ENCODE measurements at regions not wholly inside any gene's neighbourhood (a gene's known extent, or its start where the extent isn't known, plus 50 kb on each side); places are given as distances from the start of the nearest gene placed in this dataset.

GRCh38 chr20:62571669-62572344 lies 70.5 kb upstream of the SLCO4A1 start:
- H3K9me1 ChIP-seq (ENCODE audit: insufficient read depth, low read length), result no peaks in the 10 kb centered on the region
- H2BK20ac ChIP-seq (ENCODE audit: low read depth, low read length), result no peak overlapping the region
- H4K5ac ChIP-seq (ENCODE audit: low read depth, low read length), result no peak overlapping the region
- in situ Hi-C loops (cut with MboI; ENCODE audit: low sequenced_read_pairs) (no loop called here), dilution Hi-C loops (cut with HindIII; ENCODE audit: low sequenced_read_pairs, unreplicated experiment) (no loop called here), intact Hi-C loops (cut with micrococcal nuclease) (no loop called here)
- no peak overlapping the region for H2AK5ac ChIP-seq (ENCODE audit: low read depth, low read length)
- H3K4me2 ChIP-seq (ENCODE audit: low read depth, low read length), result no peak overlapping the region
- no peak overlapping the region for H2BK5ac ChIP-seq (ENCODE audit: low read depth, low read length, poor library complexity, severe bottlenecking)
- 0 out of 2 replicates have a peak, but pooled peaks cover 6% of the 10 kb centered on the region for H4K20me1 ChIP-seq (ENCODE audit: insufficient read depth, low read length)
- H3K4me1 ChIP-seq (ENCODE audit: control insufficient read depth, insufficient read depth, low read length), result no peaks in the 10 kb centered on the region
- H3K4ac ChIP-seq (ENCODE audit: low read depth, low read length), result no peak overlapping the region
- no TSS peak for BruUV-seq (replicated peaks)
- peaks cover 38% of the 10 kb centered on the region for H3K27me3 ChIP-seq (ENCODE audit: control insufficient read depth, insufficient read depth, low read length)
- H4K8ac ChIP-seq (ENCODE audit: low read depth in 2 of 2, low read length in 2 of 2), result no peak overlapping the region
- no peak overlapping the region for H3K27ac ChIP-seq (ENCODE audit: insufficient read depth, low read length)
- H3K18ac ChIP-seq (ENCODE audit: low read depth, low read length), result no peak overlapping the region
- no peak overlapping the region for H2BK15ac ChIP-seq (ENCODE audit: low read depth, low read length)
- no peak overlapping the region for H2AFZ ChIP-seq (replicated peaks; ENCODE audit: low read length, poor library complexity)
- no peak overlapping the region for H3K14ac ChIP-seq (replicated peaks; ENCODE audit: low read depth, low read length)
- no peak overlapping the region for H3K23ac ChIP-seq (ENCODE audit: low read depth, low read length)
- H3K9ac ChIP-seq (ENCODE audit: low read depth, low read length), result no peak overlapping the region
- H3K36me3 ChIP-seq (ENCODE audit: control insufficient read depth, insufficient read depth, low read length), result no peaks in the 10 kb centered on the region
- no peak overlapping the region for H3K4me3 ChIP-seq (ENCODE audit: insufficient read depth, low read depth, low read length)
- H2BK120ac ChIP-seq (ENCODE audit: low read depth, low read length), result no peak overlapping the region
- no peak overlapping the region for H2AK9ac ChIP-seq (replicated peaks; ENCODE audit: low read depth, low read length, poor library complexity)
- CTCF ChIA-PET, result interaction anchor here (0.6 kb wide), 1 partner anchor 11 kb away, joined by 7 read pairs; no protein-coding TSS in a partner anchor
- no peak overlapping the region for H3K56ac ChIP-seq (ENCODE audit: extremely low read depth, insufficient read depth, low read length)
- H3K79me1 ChIP-seq (ENCODE audit: low read depth in 1 of 2, low read length in 2 of 2), result no peaks in the 10 kb centered on the region
- 69% methylated on average over 4 of the region's 9 CpGs; no CpG with 5 or more reads in 1 of the 2 experiments for WGBS, 2 experiments (ENCODE audit: extremely low coverage in 2 of 2, insufficient read length in 1 of 2)
- POLR2A ChIA-PET (ENCODE audit: unreplicated experiment), result interaction anchor here (0.6 kb wide), 1 partner anchor 203 kb away, joined by 7 read pairs; no protein-coding TSS in a partner anchor
- H4K91ac ChIP-seq (ENCODE audit: insufficient read depth, low read depth, low read length), result no peak overlapping the region
- DNase-seq (no peak), ATAC-seq (ENCODE audit: low read depth) (no peak)
- TF ChIP-seq USF2 (IDR thresholded peaks at IDR 0.05; ENCODE audit: low read depth, low read length) (no peak), NFE2L2 (IDR thresholded peaks at IDR 0.05; ENCODE audit: low read depth, low read length) (no peak), BHLHE40 (IDR thresholded peaks at IDR 0.05; ENCODE audit: low read depth, low read length) (no peak), CHD1 (IDR thresholded peaks at IDR 0.05; ENCODE audit: low read depth, low read length) (no peak), RFX5 (IDR thresholded peaks at IDR 0.05; ENCODE audit: low read depth, low read length) (no peak), FOS (IDR thresholded peaks at IDR 0.05; ENCODE audit: low read depth, low read length) (no peak), MAFK (IDR thresholded peaks at IDR 0.05; ENCODE audit: low read depth, low read length) (no peak), RAD21 (IDR thresholded peaks at IDR 0.05; ENCODE audit: low read length) (no peak), MXI1 (IDR thresholded peaks at IDR 0.05; ENCODE audit: borderline replicate concordance, low read depth, low read length) (no peak), ELK1 (IDR thresholded peaks at IDR 0.05; ENCODE audit: borderline replicate concordance, low read depth, low read length) (no peak), POLR2A (IDR thresholded peaks at IDR 0.05; ENCODE audit: low read depth, low read length) (no peak), SMC3 (IDR thresholded peaks at IDR 0.05; ENCODE audit: low read depth, low read length) (no peak), MAZ (IDR thresholded peaks at IDR 0.05; ENCODE audit: borderline replicate concordance, low read depth, low read length) (no peak), CEBPB (IDR thresholded peaks at IDR 0.05; ENCODE audit: low read depth, low read length) (no peak), RCOR1 (IDR thresholded peaks at IDR 0.05; ENCODE audit: insufficient replicate concordance, low read length) (no peak)
- TF ChIP-seq, protein P1, sequence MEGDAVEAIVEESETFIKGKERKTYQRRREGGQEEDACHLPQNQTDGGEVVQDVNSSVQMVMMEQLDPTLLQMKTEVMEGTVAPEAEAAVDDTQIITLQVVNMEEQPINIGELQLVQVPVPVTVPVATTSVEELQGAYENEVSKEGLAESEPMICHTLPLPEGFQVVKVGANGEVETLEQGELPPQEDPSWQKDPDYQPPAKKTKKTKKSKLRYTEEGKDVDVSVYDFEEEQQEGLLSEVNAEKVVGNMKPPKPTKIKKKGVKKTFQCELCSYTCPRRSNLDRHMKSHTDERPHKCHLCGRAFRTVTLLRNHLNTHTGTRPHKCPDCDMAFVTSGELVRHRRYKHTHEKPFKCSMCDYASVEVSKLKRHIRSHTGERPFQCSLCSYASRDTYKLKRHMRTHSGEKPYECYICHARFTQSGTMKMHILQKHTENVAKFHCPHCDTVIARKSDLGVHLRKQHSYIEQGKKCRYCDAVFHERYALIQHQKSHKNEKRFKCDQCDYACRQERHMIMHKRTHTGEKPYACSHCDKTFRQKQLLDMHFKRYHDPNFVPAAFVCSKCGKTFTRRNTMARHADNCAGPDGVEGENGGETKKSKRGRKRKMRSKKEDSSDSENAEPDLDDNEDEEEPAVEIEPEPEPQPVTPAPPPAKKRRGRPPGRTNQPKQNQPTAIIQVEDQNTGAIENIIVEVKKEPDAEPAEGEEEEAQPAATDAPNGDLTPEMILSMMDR (conservative IDR thresholded peaks at IDR 0.05; ENCODE audit: low read depth, low read length), result no peak
- no peaks in the 10 kb centered on the region for H3K9me3 ChIP-seq (ENCODE audit: control insufficient read depth, insufficient read depth, low read length)

All from IMR-90 (cell line).